ENCODE measurements at regions not wholly inside any gene's neighbourhood (a gene's known extent, or its start where the extent isn't known, plus 50 kb on each side); places are given as distances from the start of the nearest gene placed in this dataset.

DNA sequence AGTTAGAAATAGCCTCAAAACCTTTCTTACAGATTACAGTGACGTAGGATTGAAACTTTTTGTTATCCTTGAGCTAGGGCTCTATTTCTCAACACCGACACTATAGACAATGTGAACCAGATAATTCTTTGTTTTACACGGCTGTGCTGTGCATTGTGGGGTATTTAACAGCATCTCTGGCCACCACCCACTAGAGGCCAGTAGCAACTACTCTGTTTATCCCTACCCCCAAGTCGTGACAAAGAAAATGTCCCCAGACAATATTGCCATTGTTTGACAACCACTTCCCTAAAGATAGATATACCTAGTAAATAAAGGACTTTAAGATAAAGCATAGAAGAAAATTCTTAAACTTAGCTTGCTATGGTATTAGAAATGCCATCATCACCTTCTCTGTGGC lies 359.6 kb downstream of the ARL4A start:
- no peak for DNase-seq

- DNase-seq = no peak
Observed at GRCh38 chr7:13049946-13050345, 362.5 kb downstream of the ARL4A start.

DNA sequence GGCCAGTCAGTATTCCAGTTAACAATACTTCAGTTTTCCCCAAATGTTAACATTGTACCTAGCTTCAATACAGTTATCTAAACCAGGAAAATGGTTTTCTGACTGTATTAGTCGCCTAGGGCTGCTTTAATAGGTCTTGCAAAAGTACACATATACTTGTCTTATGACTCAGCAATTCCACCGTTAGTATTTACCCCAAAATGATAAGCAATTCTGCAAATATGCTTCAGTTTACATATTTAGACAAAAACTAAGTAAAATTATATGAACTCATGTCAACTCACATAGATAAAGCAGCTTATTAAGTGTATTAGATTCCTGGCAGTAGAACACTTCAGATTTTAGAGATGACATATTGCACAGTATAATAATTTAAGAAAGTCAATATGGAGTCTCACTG lies 363.3 kb downstream of the ARL4A start:
- DNase-seq = no peak

- no peak for DNase-seq
Observed at GRCh38 chr7:13055732-13056368, 368.4 kb downstream of the ARL4A start.

GRCh38 chr7:13057462-13058200 lies 370.2 kb downstream of the ARL4A start:
- no peak for DNase-seq

DNA sequence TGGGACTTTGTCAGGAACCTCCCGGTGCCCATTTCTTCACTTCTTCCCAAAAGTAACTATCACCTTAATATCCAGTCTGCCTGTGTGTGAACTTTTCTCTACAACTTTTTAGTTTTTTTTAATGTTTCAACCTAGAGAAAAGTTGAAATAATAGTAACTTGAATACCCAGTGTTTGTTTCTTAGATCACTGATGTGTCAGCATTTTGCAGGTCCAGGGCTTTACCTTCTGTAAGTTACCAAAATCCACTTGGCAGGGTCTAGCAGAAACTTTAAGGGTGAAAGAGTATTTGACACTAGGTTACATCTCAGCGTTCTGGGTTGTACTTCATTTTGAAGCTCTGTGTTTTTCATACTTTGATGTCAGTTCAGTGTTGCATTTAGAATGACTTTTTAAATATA lies 372.7 kb downstream of the ARL4A start:
- no peak for DNase-seq

DNA sequence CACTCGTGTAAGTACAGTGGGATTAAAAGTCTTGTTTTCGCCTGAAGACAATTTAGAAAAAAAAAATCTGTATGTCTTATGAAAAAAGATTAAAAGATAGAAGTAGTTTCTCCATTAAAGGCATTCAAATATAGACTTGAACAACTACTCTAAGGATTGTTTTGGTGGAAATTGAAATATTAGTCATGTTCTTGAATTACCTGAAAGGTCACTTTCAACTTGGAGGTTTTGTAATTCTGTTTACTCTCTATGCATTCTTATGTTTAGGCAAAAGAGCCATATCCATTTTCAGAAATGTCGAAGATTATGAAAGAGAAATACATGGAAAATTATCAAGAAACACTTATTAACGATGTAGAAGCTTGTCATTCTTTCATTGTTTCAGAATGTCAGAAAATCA lies 373.7 kb downstream of the ARL4A start:
- DNase-seq = no peak

- no peak for DNase-seq
Observed at GRCh38 chr7:13062631-13063030, 375.2 kb downstream of the ARL4A start.

GRCh38 chr7:13067036-13067435 lies 379.6 kb downstream of the ARL4A start:
- no peak for DNase-seq

- DNase-seq = no peak
Observed at GRCh38 chr7:13068032-13068431, 380.6 kb downstream of the ARL4A start.

DNA sequence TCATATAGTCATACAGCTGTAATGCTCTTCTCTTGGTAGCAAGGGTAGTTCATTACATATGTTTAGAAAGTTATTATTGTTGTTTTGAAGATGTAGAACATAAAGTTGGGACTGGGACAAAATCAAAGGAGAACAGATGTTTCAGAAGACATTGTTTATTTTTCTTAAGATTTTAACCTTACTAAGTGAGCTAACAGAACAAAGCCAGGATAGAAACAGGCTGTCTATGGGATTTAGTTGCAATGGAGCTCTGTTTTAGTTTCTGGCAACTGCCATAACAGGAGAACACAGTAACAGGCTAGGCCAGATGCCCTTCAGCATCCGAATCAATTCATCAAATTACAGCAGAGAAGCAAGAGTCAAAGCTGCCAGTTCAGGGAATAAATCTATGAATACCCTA lies 382.4 kb downstream of the ARL4A start:
- no peak for DNase-seq

DNA sequence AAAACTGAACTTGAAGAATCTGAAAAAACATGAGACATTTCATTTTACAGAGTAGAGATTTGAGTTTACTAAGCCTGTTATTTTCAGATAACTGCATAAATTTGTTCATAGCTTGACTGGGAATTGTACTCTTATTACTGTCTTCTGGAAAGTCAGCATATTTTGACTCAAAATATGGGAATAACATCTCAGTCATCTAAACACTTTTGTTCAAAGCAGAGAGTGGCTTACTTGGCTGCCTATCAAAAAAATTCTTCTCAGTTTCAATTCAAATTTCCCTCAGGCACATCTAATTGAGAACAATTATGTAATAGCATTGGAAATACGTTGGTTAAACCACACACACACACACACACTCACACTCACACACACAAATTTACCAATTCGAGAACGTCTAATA lies 384.6 kb downstream of the ARL4A start:
- DNase-seq = no peak

GRCh38 chr7:13077466-13077865 lies 390.0 kb downstream of the ARL4A start:
- no peak for DNase-seq

DNA sequence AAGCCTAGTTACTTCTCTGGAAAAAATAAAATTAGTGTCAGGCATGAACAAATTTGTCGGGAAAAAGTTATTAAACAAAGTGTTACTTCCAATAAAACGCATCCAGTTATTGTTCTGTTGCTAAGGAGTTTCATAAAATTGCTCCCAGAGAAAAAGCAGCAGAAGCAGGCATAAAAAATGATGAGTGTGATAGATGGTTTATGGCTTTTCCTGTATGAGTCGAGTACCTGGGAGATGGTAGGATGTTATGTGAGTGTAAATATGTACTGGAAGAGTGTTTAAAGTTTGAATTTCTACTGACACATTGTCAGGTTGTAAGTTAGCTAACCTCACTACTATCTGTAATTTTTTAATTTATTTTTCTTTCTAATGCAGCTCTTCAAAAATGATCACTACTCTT lies 390.7 kb downstream of the ARL4A start:
- no peak for DNase-seq

DNA sequence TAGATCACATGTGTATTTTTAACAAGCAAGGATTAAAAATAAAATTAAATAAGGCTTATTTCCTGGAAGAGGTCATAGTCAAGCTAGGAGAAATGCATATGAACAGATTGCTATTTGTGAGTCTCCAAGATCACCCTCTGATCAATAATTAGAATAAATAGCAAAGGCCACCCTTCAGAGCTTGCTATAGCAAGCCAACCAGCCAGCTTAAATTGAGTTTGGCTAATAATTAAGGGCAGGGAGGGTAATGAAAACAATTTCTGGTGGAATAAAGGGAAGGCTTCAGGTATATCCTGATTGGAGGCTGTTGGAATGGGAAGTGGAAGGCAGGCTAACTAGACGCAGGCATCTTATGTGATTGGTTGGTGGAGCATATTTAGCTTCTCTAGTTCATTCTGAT lies 403.5 kb downstream of the ARL4A start:
- DNase-seq = no peak

DNA sequence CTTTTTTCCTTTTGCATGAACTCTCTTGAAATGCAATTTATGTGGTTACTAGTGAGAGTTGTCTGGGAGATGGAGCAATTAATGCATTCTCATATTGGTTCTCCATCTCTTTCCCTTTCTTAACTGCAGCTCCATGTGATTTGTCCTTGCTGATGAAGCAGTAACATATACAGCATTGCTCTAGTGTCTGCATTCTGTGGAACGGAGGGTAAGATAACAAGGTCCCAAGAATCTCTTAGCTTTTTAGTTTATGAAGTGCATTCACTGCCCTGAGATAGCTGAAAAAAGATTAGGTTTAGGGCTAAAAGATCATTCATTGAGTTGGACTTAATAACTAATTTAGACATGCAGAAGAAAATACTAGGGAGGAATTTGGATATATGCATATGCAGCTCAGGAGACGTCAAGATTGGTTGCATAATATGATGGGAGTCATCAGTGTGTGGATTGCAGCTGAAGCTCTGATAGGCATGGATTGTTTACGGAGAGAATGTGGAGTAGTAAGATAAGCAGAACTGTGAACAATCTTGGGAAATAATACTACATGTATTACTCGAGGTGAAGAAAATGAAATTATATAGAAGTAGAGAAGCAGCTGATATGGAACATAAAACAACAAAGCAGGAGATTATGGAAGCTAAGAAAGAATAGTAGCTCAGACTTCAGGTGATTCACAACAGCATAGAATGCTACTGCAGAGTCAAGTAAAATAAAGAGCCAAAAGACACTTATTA lies 404.7 kb downstream of the ARL4A start:
- no peak for DNase-seq

DNA sequence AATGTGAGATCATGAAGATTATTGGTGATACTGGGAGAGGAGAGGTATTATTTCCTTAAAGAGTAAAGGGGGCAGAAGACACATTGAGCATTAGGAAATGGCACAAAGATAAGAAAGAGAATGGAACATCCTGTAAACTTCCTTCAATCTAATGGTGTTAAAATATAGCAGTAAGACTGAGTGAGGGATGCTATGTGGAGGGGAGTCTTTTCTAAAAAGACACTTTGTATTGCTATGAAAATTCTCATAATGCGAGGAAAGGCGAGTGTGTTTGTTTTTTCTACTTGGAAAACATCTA lies 405.2 kb downstream of the ARL4A start:
- DNase-seq = no peak

DNA sequence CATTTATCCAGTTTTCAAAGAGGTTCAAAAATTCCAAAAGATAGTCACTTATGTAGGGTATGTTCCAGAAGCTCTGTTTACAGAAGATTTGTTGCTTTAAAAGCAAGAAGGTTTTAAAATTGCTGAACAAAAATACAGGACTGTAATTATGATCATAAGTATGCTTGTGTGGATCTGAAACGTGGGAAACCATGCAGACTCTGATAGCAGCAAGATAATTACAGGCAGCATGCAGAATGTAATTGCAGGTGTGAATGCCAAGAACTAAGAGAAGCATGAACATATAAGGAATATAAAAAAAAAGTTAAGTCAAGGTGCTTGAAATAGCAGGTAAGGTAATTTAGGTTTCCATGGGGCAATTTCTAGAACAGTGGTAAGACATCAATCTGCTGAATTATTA lies 405.7 kb downstream of the ARL4A start:
- no peak for DNase-seq

GRCh38 chr7:13097499-13097898 lies 410.1 kb downstream of the ARL4A start:
- no peak for DNase-seq

DNA sequence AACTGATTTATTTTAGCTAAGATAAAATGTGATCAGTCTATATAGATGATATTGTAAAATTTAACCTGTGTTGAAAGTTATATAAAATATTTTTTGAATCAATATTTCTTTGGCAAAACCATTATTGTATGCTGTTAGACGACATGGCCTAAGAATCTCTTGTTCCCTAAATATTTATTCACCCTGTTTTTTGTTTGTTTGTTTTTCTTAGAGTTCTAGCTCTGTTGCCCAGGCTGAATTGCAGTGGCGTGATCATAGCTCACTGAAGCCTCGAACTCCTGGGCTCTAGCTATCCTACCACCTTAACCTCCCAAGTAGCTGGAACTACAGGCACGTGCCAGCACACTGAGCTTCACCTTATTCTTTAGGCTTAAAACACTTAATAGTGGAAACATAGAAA lies 410.7 kb downstream of the ARL4A start:
- no peak for DNase-seq

DNA sequence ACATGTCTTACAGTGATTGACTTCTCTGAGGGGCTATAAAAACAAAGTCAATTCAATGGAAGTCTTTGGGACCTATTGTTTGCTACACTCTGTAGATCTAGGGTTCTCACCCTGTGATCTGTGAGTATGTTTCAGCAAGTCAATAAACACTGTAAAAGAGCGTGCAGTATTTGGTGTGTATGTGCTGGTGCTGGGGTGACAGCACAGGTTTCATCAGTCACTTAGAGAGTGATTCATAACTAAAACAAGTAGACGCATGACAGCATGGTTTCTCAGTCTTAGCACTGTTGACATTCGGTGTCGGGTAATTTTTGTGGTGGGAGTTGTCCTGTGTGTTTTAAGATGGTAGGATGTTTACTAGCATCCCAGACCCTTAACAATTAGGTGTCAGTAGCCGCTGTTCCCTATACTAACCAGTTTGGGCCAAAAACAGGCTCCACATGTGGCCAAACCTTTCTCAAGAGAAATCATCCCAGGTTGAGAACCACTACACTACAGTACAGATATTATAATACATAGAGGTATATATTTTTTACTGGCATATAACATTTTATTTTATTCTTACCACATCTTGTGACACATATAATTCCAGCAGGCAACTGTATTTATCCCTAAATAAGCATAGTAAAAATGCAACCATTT lies 411.8 kb downstream of the ARL4A start:
- DNase-seq = no peak

DNA sequence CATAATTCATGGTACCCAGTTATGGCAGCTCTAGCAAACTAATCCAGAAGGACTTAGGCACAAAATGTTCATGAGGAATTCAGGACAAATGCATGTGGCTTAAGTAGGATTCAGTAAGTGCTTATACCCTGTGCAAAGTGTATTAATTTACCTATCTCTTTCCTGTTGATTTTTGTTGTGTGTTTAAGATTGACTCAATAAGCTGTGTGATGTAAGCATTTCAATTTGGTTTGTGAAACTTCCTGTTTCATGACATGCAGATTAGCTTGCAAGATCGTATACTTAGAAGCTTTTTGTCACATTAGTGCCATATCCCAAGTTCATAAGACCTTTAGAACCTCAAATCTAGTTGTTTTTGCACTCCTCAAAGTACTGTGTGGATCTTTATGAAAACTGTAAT lies 416.7 kb downstream of the ARL4A start:
- DNase-seq = no peak

DNA sequence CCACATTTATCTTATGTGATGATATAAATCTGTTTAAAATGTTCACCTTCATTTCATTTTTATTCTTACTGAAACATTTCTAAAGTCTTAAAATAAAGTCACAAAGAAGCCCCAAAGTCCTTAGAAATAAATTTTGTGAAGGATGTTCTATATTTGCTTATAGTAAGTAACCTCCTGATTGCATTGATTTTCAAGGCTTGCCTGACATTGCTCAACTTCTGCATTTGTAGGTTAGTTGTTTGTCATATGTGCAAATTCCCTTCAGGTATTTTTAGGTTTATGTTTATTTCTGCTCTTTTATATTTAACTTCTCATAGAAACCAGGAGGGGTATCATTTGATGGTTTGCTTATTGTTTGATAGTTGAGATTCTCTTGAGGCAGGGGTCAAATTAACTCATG lies 417.8 kb downstream of the ARL4A start:
- DNase-seq = no peak

DNA sequence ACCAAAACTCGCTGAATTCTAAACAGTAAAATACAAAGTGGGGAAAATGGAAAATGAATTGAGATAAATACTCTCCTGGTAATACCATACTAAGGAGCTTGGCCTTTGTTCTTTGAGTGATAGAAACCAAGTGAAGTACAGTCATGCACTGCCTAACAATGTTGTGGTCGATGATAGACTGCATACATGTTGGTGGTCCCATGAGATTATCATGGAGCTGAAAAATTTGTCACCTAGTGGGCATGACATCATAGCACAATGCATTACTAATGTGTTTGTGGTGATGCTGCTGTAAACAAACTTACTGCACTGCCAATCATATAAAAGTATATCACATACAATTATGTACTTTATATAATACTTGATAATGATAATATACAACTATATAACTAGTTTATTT lies 419.1 kb downstream of the ARL4A start:
- no peak for DNase-seq

Measured in NCI-H187 (cell line).